ENCODE measurements at regions not wholly inside any gene's neighbourhood (a gene's known extent, or its start where the extent isn't known, plus 50 kb on each side); places are given as distances from the start of the nearest gene placed in this dataset.

GRCh38 chr3:118101891-118102290 is 932.8 kb downstream of the IGSF11 start:
- POLR2A ChIA-PET, result no interaction called here
- no peaks in the 10 kb centered on the region for H3K36me3 ChIP-seq (ENCODE audit: insufficient read depth, low read length)
- no peaks in the 10 kb centered on the region for H3K27me3 ChIP-seq (ENCODE audit: control insufficient read depth in 1 of 2, insufficient read depth in 2 of 2, low read length in 2 of 2)
- CTCF ChIA-PET, result no interaction called here
- H3K4me1 ChIP-seq (ENCODE audit: insufficient read depth, low read length), result no peaks in the 10 kb centered on the region
- no peaks in the 10 kb centered on the region for H3K9me3 ChIP-seq (ENCODE audit: control insufficient read depth in 1 of 2, insufficient read depth in 1 of 2, low read length in 2 of 2)
- Mint-ChIP-seq H3K4me1 (ENCODE audit: low read depth) (no peaks in the 10 kb centered on the region), H3K27ac (no peak overlapping the region), H3K4me3 (no peak overlapping the region), H3K9me3 (peaks cover 8% of the 10 kb centered on the region), H3K36me3 (ENCODE audit: low read depth) (no peaks in the 10 kb centered on the region), H3K27me3 (no peaks in the 10 kb centered on the region)
- H3K27ac ChIP-seq (ENCODE audit: low read depth in 1 of 2, low read length in 2 of 2), result no peak overlapping the region
- no peak overlapping the region for H3K4me3 ChIP-seq (ENCODE audit: low read length)
- no peak for TF ChIP-seq CTCF (IDR thresholded peaks at IDR 0.05)
- DNase-seq (no peak), ATAC-seq (ENCODE audit: poor library complexity) (no peak)
- intact Hi-C loops (cut with DNase I, micrococcal nuclease), result no loop called here

- intact Hi-C loops (cut with DNase I, micrococcal nuclease), result no loop called here
- H3K4me3 ChIP-seq (ENCODE audit: low read length), result no peak overlapping the region
- ChIA-PET POLR2A (no interaction called here), CTCF (no interaction called here)
- H3K4me3 Mint-ChIP-seq, result no peak overlapping the region
- no peaks in the 10 kb centered on the region for H3K9me3 ChIP-seq (ENCODE audit: control insufficient read depth in 1 of 2, insufficient read depth in 1 of 2, low read length in 2 of 2)
- H3K27ac Mint-ChIP-seq, result no peak overlapping the region
- TF ChIP-seq CTCF (IDR thresholded peaks at IDR 0.05), result no peak
- H3K4me1 Mint-ChIP-seq (ENCODE audit: low read depth), result no peaks in the 10 kb centered on the region
- no peaks in the 10 kb centered on the region for H3K4me1 ChIP-seq (ENCODE audit: insufficient read depth, low read length)
- H3K27me3 ChIP-seq (ENCODE audit: control insufficient read depth in 1 of 2, insufficient read depth in 2 of 2, low read length in 2 of 2), result no peaks in the 10 kb centered on the region
- H3K9me3 Mint-ChIP-seq, result peaks cover 8% of the 10 kb centered on the region
- ATAC-seq (ENCODE audit: poor library complexity) (no peak), DNase-seq (no peak)
- no peak overlapping the region for H3K27ac ChIP-seq (ENCODE audit: low read depth in 1 of 2, low read length in 2 of 2)
- H3K36me3 Mint-ChIP-seq (ENCODE audit: low read depth), result no peaks in the 10 kb centered on the region
- no peaks in the 10 kb centered on the region for H3K27me3 Mint-ChIP-seq
- no peaks in the 10 kb centered on the region for H3K36me3 ChIP-seq (ENCODE audit: insufficient read depth, low read length)
Observed at GRCh38 chr3:118102737-118103136, 931.9 kb downstream of the IGSF11 start.

- Histone ChIP-seq H3K27ac (ENCODE audit: low read depth in 1 of 2, low read length in 2 of 2) (no peak overlapping the region), H3K27me3 (ENCODE audit: control insufficient read depth in 1 of 2, insufficient read depth in 2 of 2, low read length in 2 of 2) (no peaks in the 10 kb centered on the region), H3K9me3 (ENCODE audit: control insufficient read depth in 1 of 2, insufficient read depth in 1 of 2, low read length in 2 of 2) (peaks cover 0 to 4% of the 10 kb centered on the region in 2 experiments), H3K36me3 (ENCODE audit: insufficient read depth, low read length) (no peaks in the 10 kb centered on the region), H3K4me1 (ENCODE audit: insufficient read depth, low read length) (no peaks in the 10 kb centered on the region), H3K4me3 (ENCODE audit: low read length) (no peak overlapping the region)
- no peak for ATAC-seq (ENCODE audit: poor library complexity)
- Mint-ChIP-seq H3K27ac (no peak overlapping the region), H3K36me3 (ENCODE audit: low read depth) (no peaks in the 10 kb centered on the region), H3K9me3 (peaks cover 13% of the 10 kb centered on the region), H3K4me1 (ENCODE audit: low read depth) (no peaks in the 10 kb centered on the region), H3K4me3 (no peak overlapping the region), H3K27me3 (no peaks in the 10 kb centered on the region)
- intact Hi-C loops (cut with DNase I, micrococcal nuclease), result no loop called here
- ChIA-PET CTCF (no interaction called here), POLR2A (no interaction called here)
- no peak for DNase-seq
- TF ChIP-seq CTCF (IDR thresholded peaks at IDR 0.05), result no peak
Observed at GRCh38 chr3:118108201-118108600, 926.4 kb downstream of the IGSF11 start.

All from CD4-positive, alpha-beta T cell (primary cell).